ENCODE measurements at regions not wholly inside any gene's neighbourhood (a gene's known extent, or its start where the extent isn't known, plus 50 kb on each side); places are given as distances from the start of the nearest gene placed in this dataset.

DNA sequence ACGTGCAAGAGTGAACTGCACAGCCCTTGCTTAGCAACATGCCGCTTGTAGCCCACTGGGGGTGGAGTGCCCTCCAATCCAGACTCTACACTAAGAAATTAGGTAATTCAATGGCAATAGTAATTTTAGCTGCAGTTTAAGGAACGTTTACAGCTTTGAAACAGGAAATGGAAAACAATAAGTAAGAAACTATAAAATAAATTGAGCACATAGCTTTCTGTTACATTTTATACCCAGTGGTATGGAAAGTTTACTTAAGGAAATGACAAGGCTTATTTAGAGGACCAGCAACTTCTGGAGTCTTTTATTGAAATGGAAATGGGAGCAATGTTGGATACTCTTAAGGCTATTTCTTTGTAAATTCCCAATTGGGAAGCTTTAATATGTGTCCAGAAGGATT lies 373.2 kb downstream of the KCNRG start:
- TF ChIP-seq, protein P1, sequence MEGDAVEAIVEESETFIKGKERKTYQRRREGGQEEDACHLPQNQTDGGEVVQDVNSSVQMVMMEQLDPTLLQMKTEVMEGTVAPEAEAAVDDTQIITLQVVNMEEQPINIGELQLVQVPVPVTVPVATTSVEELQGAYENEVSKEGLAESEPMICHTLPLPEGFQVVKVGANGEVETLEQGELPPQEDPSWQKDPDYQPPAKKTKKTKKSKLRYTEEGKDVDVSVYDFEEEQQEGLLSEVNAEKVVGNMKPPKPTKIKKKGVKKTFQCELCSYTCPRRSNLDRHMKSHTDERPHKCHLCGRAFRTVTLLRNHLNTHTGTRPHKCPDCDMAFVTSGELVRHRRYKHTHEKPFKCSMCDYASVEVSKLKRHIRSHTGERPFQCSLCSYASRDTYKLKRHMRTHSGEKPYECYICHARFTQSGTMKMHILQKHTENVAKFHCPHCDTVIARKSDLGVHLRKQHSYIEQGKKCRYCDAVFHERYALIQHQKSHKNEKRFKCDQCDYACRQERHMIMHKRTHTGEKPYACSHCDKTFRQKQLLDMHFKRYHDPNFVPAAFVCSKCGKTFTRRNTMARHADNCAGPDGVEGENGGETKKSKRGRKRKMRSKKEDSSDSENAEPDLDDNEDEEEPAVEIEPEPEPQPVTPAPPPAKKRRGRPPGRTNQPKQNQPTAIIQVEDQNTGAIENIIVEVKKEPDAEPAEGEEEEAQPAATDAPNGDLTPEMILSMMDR (IDR thresholded peaks at IDR 0.05): no peak
- TF ChIP-seq EZH2 (IDR thresholded peaks at IDR 0.05; ENCODE audit: borderline replicate concordance, insufficient read depth, low read depth, low read length, poor library complexity, severe bottlenecking): no peak
